SK-N-SH (cell line): ENCODE measurements at regions not wholly inside any gene's neighbourhood (a gene's known extent, or its start where the extent isn't known, plus 50 kb on each side); places are given as distances from the start of the nearest gene placed in this dataset.

Experiments used
- CTCF ChIA-PET: fragments of 300-600, 350-600 bp; formaldehyde crosslinking; extraction: SDS; loops from one replicate; lab custom pipeline; 2021; lab: Yijun Ruan, JAX
- POLR2A ChIA-PET: fragments of 350-600 bp; sonication (Branson Sonifier 250); formaldehyde crosslinking; extraction: SDS; loops from one replicate; lab custom pipeline; 2020; ENCODE audit warnings: antibody characterized with exemption, inconsistent platforms; lab: Yijun Ruan, JAX
- DNase-seq: peaks from one replicate; pipeline ENCODE4 v3.0.0; 2012
- H2AFZ ChIP-seq: fragments of 200-600 bp; sonication (generic); 2 replicates; pipeline ENCODE4 v1.8.1; 2016; ENCODE audit warnings: antibody characterized with exemption, mild to moderate bottlenecking, low read depth
- H3F3A ChIP-seq: fragments of 200-600 bp; sonication (generic); replicated peaks from 2 replicates; pipeline ENCODE3; 2016; ENCODE audit warnings: antibody characterized with exemption, mild to moderate bottlenecking; ENCODE audit not compliant: insufficient read depth
- H3K27ac ChIP-seq, 2 experiments: fragments of 200-500 bp in 1 of 2; fragments of 200-600 bp in 1 of 2; sonication (Bioruptor generic) in 1 of 2; sonication (generic), shearing (Covaris generic) in 1 of 2; 2 replicates each; pipeline versions ENCODE4 v1.5.1 to v1.6.1; 2014 to 2016; ENCODE audit warnings: low read depth in 2 of 2, inconsistent platforms in 1 of 2, low read length in 1 of 2, mild to moderate bottlenecking in 1 of 2, mixed read lengths in 1 of 2
- H3K27me3 ChIP-seq: fragments of 200-600 bp; sonication (generic), shearing (Covaris generic); 2 replicates; pipeline ENCODE4 v1.6.1; 2016; ENCODE audit warnings: mixed run types; ENCODE audit not compliant: insufficient read depth
- H3K36me3 ChIP-seq, 2 experiments: fragments of 200-500 bp in 1 of 2; fragments of 200-600 bp in 1 of 2; sonication (Bioruptor generic) in 1 of 2; sonication (generic) in 1 of 2; replicated peaks in 1 of 2; 2 replicates each; pipeline versions ENCODE3 to v1.5.1; 2014 to 2016; ENCODE audit warnings: low read length in 1 of 2, mild to moderate bottlenecking in 1 of 2; ENCODE audit not compliant: insufficient read depth in 2 of 2, control insufficient read depth in 1 of 2
- H3K4me1 ChIP-seq, 2 experiments: fragments of 200-500 bp in 1 of 2; fragments of 200-600 bp in 1 of 2; sonication (Bioruptor generic) in 1 of 2; sonication (generic), shearing (Covaris generic) in 1 of 2; 2 replicates each; pipeline versions ENCODE4 v1.5.1 to v1.6.1; 2014 to 2016; ENCODE audit warnings: low read depth in 1 of 2, low read length in 1 of 2, mixed run types in 1 of 2; ENCODE audit not compliant: insufficient read depth in 2 of 2, control insufficient read depth in 1 of 2
- H3K4me2 ChIP-seq: fragments of 200-600 bp; sonication (generic), shearing (Covaris generic); 2 replicates; pipeline ENCODE4 v1.6.1; 2017; ENCODE audit warnings: mixed run types
- H3K4me3 ChIP-seq, 2 experiments: fragments of 200-500 bp in 1 of 2; fragments of 200-600 bp in 1 of 2; sonication (Bioruptor generic) in 1 of 2; sonication (generic), shearing (Covaris generic) in 1 of 2; 2 replicates each; pipeline versions ENCODE4 v1.5.1 to v1.8.1; 2014 to 2016; ENCODE audit warnings: low read depth in 2 of 2, inconsistent platforms in 1 of 2, low read length in 1 of 2, mild to moderate bottlenecking in 1 of 2, mixed read lengths in 1 of 2, moderate library complexity in 1 of 2
- H3K79me2 ChIP-seq: fragments of 200-600 bp; sonication (generic); 2 replicates; pipeline ENCODE4 v1.8.1; 2017; ENCODE audit warnings: mild to moderate bottlenecking; ENCODE audit not compliant: insufficient read depth
- H3K9ac ChIP-seq: fragments of 200-600 bp; sonication (generic); 2 replicates; pipeline ENCODE4 v1.6.1; 2017; ENCODE audit warnings: mixed run types
- H3K9me2 ChIP-seq: fragments of 200-600 bp; sonication (generic); 2 replicates; pipeline ENCODE4 v1.6.1; 2017; ENCODE audit warnings: mixed run types
- H3K9me3 ChIP-seq: fragments of 200-600 bp; sonication (generic); 2 replicates; pipeline ENCODE4 v1.6.1; 2017; ENCODE audit warnings: mixed run types, mild to moderate bottlenecking, moderate library complexity
- H4K20me1 ChIP-seq: fragments of 200-600 bp; sonication (generic); 2 replicates; pipeline ENCODE4 v1.6.1; 2017; ENCODE audit warnings: mild to moderate bottlenecking, mixed run types; ENCODE audit not compliant: insufficient read depth
- CHD2 ChIP-seq: fragments of 150-350 bp; IDR thresholded peaks from 2 replicates; pipeline ENCODE4 v1.6.1; 2018; ENCODE audit warnings: low read length; ENCODE audit not compliant: partially characterized antibody
- ELF1 ChIP-seq: IDR thresholded peaks from 2 replicates; pipeline ENCODE4 v1.4.0; 2012
- EP300 ChIP-seq, 2 experiments: IDR thresholded peaks; 2 replicates each; pipeline versions ENCODE4 v1.4.0 to v1.6.1; 2012; ENCODE audit warnings: borderline replicate concordance in 1 of 2, low read depth in 1 of 2, low read length in 1 of 2
- FOSL2 ChIP-seq: IDR thresholded peaks from 2 replicates; pipeline ENCODE4 v1.4.0; 2012; ENCODE audit warnings: low read depth, mild to moderate bottlenecking, moderate library complexity, borderline replicate concordance
- GATA2 ChIP-seq: sonication (generic); formaldehyde crosslinking; IDR thresholded peaks from 2 replicates; pipeline ENCODE4 v1.5.0; 2020; ENCODE audit warnings: mild to moderate bottlenecking, missing genetic modification reagents
- JUND ChIP-seq: IDR thresholded peaks from 2 replicates; pipeline ENCODE4 v1.4.0; 2012
- MXI1 ChIP-seq: IDR thresholded peaks from 2 replicates; pipeline ENCODE4 v1.6.1; 2012; ENCODE audit warnings: mild to moderate bottlenecking, low read depth, low read length, improper control_type of control experiment
- NRF1 ChIP-seq: IDR thresholded peaks from 2 replicates; pipeline ENCODE4 v1.6.1; 2012; ENCODE audit warnings: low read depth, mild to moderate bottlenecking, low read length
- POLR2AphosphoS5 ChIP-seq: IDR thresholded peaks from 2 replicates; pipeline ENCODE4 v1.6.1; 2012; ENCODE audit warnings: low read depth, low read length
- RAD21 ChIP-seq: IDR thresholded peaks from 2 replicates; pipeline ENCODE4 v1.6.1; 2012; ENCODE audit warnings: mild to moderate bottlenecking, low read length
- RFX5 ChIP-seq: IDR thresholded peaks from 2 replicates; pipeline ENCODE4 v1.6.1; 2012; ENCODE audit warnings: mild to moderate bottlenecking, improper control_type of control experiment, low read length
- SIN3A ChIP-seq: IDR thresholded peaks from 2 replicates; pipeline ENCODE4 v1.6.1; 2012; ENCODE audit warnings: low read depth, mild to moderate bottlenecking, low read length, moderate library complexity, borderline replicate concordance
- TCF12 ChIP-seq: IDR thresholded peaks from 2 replicates; pipeline ENCODE4 v1.4.0; 2012
- TEAD4 ChIP-seq: IDR thresholded peaks from 2 replicates; pipeline ENCODE4 v1.4.0; 2012; ENCODE audit warnings: mild to moderate bottlenecking, borderline replicate concordance; ENCODE audit not compliant: insufficient read depth
- YY1 ChIP-seq: IDR thresholded peaks from 2 replicates; pipeline ENCODE4 v1.4.0; 2012; ENCODE audit warnings: low read depth, mild to moderate bottlenecking
- WGBS: methylation state at CpG from one replicate; pipeline ENCODE4 v1.1.6; 2017; ENCODE audit warnings: low lambda C conversion rate; 5-methylcytosine and 5-hydroxymethylcytosine counted together
- TF ChIP-seq, protein P1 (sequence below): IDR thresholded peaks from 2 replicates; pipeline ENCODE4 v1.4.0; 2012; ENCODE audit warnings: low read depth
- TF ChIP-seq, protein P2 (sequence below): IDR thresholded peaks from 2 replicates; pipeline ENCODE4; 2012
- TF ChIP-seq, protein P3 (sequence below): fragments of 150-350 bp; IDR thresholded peaks from 2 replicates; pipeline ENCODE4 v1.6.1; 2016; ENCODE audit warnings: mild to moderate bottlenecking, low read depth, low read length

DNA sequence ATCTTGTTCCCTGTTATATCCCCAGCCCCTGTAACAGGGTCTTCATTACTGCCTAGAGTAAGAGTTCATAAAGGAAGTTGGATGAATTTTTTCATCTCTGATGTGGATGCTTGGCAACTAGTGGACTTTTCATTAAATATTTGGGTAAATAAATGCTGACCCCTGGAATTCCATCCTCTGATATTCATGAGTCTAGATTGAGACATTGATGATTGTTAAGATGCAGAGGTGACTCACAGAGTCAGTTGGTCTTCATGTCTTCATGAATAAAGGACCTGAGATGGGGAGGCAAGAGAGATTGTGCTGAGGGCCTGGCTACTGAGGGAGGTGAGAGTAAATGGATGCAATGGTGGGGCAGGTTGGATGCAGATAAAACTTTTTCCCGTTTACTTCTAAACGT is 132.7 kb upstream of the NT5C1B start:
- Histone ChIP-seq H3K9me2 (no peaks in the 10 kb centered on the region), H4K20me1 (no peaks in the 10 kb centered on the region), H3K27ac (peak overlapping the region in 1 of 2 experiments; percentile 80; a peak in 2 of 4 replicates), H3K36me3 (no peaks in the 10 kb centered on the region), H3K27me3 (no peaks in the 10 kb centered on the region), H3K9me3 (no peaks in the 10 kb centered on the region), H3K4me2 (0 out of 2 replicates have a peak overlapping the region, but pooled peaks have one; percentile 14), H3K4me1 (peaks cover 0 to 29% of the 10 kb centered on the region in 2 experiments), H2AFZ (no peak overlapping the region), H3K4me3 (no peak overlapping the region)
- ChIA-PET POLR2A (no interaction called here), CTCF (interaction anchor here (0.9 to 1.7 kb wide), 3 partner anchors 28 to 201 kb away, joined by 3 to 5 read pairs (median 3); no protein-coding TSS in a partner anchor)
- DNase-seq, result no peak
- TF ChIP-seq SIN3A, result no peak
- no peak for TF ChIP-seq MXI1
- no peak for TF ChIP-seq RAD21
- TF ChIP-seq ELF1, result no peak
- TF ChIP-seq, all 33 proteins: peak for 0
- Histone ChIP-seq H3K79me2 (no peaks in the 10 kb centered on the region), H3K9ac (no peak overlapping the region; the same call in 1 of the 2 replicates), H3F3A (peaks cover 32% of the 10 kb centered on the region)
- 78% methylated on average over 2 of the region's 2 CpGs for WGBS

DNA sequence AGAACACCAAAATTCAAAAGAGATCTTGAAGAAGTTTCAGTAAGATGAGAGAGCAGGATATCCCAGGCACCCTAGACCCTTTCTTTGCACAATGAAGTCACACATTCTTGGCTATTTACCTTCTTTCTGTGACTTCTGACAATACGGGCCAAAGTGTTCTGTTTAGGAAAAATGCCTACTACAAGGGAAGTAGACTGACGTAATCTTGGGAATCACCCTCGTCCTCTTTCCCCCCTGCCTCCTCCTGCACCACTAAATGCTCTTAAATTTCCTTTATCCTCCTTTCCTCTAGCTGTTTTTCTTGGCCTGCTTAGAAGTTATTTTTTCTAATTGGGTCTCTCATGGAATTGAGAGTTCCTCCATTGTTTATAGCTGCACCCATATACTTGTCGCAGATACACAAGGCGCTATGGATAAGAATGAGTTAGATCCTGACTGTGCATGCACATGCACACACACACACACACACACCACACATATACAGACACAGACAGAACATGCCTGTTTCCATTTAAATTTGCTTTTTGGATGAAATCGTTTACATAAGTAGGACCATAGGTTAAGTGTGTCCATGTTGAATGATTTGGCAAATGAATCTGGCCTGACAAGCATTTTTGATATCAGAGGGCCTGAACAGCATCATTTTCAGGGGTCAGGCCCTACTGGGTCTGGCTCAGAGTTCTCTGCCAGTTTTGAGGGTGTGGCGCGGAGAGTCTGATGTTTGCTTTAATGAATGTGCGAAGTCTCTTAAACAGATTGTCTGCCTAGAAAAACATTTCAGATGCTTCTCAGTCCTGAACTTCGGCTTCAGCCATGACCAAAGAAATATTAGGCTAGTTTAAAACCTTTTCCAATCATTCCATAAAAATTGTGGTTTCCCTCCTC is 131.9 kb upstream of the NT5C1B start:
- H3K36me3 ChIP-seq, result no peaks in the 10 kb centered on the region
- WGBS, result 81% methylated on average over 10 of the region's 10 CpGs
- H3K9ac ChIP-seq, result no peak overlapping the region
- H3K27ac ChIP-seq, result peak overlapping the region in 1 of 2 experiments; percentile 80; a peak in 2 of 4 replicates
- H3K4me1 ChIP-seq, result peaks cover 0 to 29% of the 10 kb centered on the region in 2 experiments
- H4K20me1 ChIP-seq, result no peaks in the 10 kb centered on the region
- no peak for DNase-seq
- H3K4me2 ChIP-seq, result 0 out of 2 replicates have a peak overlapping the region, but pooled peaks have one; percentile 14
- no peaks in the 10 kb centered on the region for H3K79me2 ChIP-seq
- CTCF ChIA-PET, result interaction anchor here (0.9 to 1.8 kb wide), 3 partner anchors 21 to 200 kb away, joined by 3 to 5 read pairs (median 3); no protein-coding TSS in a partner anchor
- TF ChIP-seq FOSL2, result no peak
- H3K4me3 ChIP-seq, result no peak overlapping the region
- no peak overlapping the region for H2AFZ ChIP-seq
- H3K27me3 ChIP-seq, result no peaks in the 10 kb centered on the region
- POLR2A ChIA-PET, result no interaction called here
- H3K9me2 ChIP-seq, result no peaks in the 10 kb centered on the region
- peaks cover 32% of the 10 kb centered on the region for H3F3A ChIP-seq
- no peaks in the 10 kb centered on the region for H3K9me3 ChIP-seq

DNA sequence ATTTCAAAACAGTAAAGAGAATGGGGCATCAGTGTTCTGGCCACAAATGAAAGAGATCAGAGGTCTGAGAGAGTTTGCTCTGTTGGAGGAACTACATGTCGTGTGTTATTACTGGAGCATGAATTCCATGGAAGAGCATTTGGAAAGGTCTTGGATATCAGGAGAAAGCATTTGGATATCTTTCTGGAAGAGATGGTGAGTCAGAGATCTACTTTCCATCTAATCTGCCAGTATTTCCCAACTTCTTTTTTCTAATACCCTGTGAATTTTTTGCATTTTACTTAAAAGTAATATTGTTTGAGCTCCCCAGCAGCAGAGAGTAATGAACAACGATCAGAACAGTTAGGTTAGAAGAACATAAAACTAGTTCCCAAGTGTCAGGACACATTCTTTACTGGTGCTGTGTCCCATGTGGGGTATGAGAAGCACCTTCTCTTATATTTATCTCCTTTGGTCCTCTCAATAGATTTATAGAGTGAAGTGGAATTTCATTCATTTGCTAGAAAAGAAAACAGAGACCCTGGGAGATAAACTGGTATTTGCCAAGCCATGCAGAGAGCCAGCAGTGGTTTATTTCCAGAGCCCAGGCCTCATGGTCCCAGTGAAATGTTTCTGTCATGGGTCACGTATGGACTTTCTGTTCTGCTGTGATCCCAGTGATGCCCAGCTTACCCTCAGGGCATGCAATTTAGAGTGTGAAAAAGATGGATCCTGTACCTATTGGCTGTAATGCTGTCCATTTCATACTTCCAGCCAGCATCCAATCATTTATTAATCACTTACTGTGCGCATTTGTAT is 130.8 kb upstream of the NT5C1B start:
- Histone ChIP-seq H3K79me2 (no peaks in the 10 kb centered on the region), H3F3A (peaks cover 32% of the 10 kb centered on the region), H3K4me1 (peaks cover 0 to 29% of the 10 kb centered on the region in 2 experiments), H3K9me2 (no peaks in the 10 kb centered on the region), H3K4me3 (no peak overlapping the region), H3K27ac (peak overlapping the region in 1 of 2 experiments; percentile 80; a peak in 2 of 4 replicates), H3K9me3 (no peaks in the 10 kb centered on the region), H4K20me1 (no peaks in the 10 kb centered on the region), H3K4me2 (0 out of 2 replicates have a peak overlapping the region, but pooled peaks have one; percentile 16), H3K36me3 (no peaks in the 10 kb centered on the region), H3K9ac (no peak overlapping the region), H3K27me3 (no peaks in the 10 kb centered on the region), H2AFZ (no peak overlapping the region)
- WGBS, result 77% methylated on average over 4 of the region's 4 CpGs
- POLR2A ChIA-PET, result no interaction called here
- DNase-seq, result no peak
- CTCF ChIA-PET, result interaction anchor here (1.8 kb wide), 1 partner anchor 22 kb away, joined by 5 read pairs; no protein-coding TSS in a partner anchor
- TF ChIP-seq RFX5 (no peak), CHD2 (no peak), NRF1 (no peak), TEAD4 (peak; percentile 48; the same call in 1 of the 2 replicates), YY1 (no peak), TCF12 (0 out of 2 replicates have a peak, but pooled peaks have one; percentile 24), GATA2 (CRISPR knock-in tag) (no peak), POLR2AphosphoS5 (no peak), JUND (peak; percentile 79), EP300 (IDR thresholded peaks at IDR 0.05; ENCODE audit: borderline replicate concordance in 1 of 2, low read depth in 1 of 2, low read length in 1 of 2) (peak in 1 of 2 experiments; percentile 41; a peak in 2 of 4 replicates)
- TF ChIP-seq, protein P1, sequence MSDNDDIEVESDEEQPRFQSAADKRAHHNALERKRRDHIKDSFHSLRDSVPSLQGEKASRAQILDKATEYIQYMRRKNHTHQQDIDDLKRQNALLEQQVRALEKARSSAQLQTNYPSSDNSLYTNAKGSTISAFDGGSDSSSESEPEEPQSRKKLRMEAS, result 0 out of 2 replicates have a peak, but pooled peaks have one; percentile 47
- TF ChIP-seq, protein P2, sequence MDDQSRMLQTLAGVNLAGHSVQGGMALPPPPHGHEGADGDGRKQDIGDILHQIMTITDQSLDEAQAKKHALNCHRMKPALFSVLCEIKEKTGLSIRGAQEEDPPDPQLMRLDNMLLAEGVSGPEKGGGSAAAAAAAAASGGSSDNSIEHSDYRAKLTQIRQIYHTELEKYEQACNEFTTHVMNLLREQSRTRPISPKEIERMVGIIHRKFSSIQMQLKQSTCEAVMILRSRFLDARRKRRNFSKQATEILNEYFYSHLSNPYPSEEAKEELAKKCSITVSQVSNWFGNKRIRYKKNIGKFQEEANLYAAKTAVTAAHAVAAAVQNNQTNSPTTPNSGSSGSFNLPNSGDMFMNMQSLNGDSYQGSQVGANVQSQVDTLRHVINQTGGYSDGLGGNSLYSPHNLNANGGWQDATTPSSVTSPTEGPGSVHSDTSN, result peak; percentile 13; the same call in 1 of the 2 replicates
- TF ChIP-seq, protein P3, sequence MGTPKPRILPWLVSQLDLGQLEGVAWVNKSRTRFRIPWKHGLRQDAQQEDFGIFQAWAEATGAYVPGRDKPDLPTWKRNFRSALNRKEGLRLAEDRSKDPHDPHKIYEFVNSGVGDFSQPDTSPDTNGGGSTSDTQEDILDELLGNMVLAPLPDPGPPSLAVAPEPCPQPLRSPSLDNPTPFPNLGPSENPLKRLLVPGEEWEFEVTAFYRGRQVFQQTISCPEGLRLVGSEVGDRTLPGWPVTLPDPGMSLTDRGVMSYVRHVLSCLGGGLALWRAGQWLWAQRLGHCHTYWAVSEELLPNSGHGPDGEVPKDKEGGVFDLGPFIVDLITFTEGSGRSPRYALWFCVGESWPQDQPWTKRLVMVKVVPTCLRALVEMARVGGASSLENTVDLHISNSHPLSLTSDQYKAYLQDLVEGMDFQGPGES, result no peak
